A673 (cell line): ENCODE measurements at regions not wholly inside any gene's neighbourhood (a gene's known extent, or its start where the extent isn't known, plus 50 kb on each side); places are given as distances from the start of the nearest gene placed in this dataset.

Source experiments
- EZH2 ChIP-seq: fragments of 200-600 bp; sonication (generic); IDR thresholded peaks from 2 replicates; pipeline ENCODE4 v1.6.1; 2017; ENCODE audit warnings: borderline replicate concordance, low read depth, mild to moderate bottlenecking, mixed read lengths, antibody characterized with exemption, low read length; ENCODE audit not compliant: poor library complexity, severe bottlenecking
- TF ChIP-seq, protein P1 (sequence below): fragments of 300-800, 200-600 bp; sonication (generic); conservative IDR thresholded peaks from 2 replicates; pipeline ENCODE4 v1.5.1; 2017; ENCODE audit warnings: low read depth, mild to moderate bottlenecking, antibody characterized with exemption, low read length, moderate library complexity, mixed read lengths

DNA sequence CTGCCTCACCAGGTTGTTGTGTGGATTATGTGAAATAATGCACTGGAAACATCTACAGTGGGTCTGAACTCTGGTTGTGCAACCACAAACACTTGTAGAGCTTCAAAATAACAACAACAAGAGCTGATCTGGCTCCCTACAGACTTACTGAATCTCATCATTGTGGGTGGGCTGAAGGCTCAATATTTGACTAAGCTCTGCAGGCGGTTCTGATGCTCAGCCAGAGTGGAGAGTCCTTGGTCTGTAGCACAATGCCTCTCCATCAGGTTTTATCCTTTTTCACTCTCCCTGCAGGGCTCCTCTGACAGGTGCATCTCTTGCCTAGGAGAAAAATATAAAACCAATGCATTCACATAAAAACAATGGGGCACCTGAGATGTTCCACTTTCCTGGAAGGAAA lies 456.3 kb upstream of the ONECUT1 start:
- TF ChIP-seq, protein P1, sequence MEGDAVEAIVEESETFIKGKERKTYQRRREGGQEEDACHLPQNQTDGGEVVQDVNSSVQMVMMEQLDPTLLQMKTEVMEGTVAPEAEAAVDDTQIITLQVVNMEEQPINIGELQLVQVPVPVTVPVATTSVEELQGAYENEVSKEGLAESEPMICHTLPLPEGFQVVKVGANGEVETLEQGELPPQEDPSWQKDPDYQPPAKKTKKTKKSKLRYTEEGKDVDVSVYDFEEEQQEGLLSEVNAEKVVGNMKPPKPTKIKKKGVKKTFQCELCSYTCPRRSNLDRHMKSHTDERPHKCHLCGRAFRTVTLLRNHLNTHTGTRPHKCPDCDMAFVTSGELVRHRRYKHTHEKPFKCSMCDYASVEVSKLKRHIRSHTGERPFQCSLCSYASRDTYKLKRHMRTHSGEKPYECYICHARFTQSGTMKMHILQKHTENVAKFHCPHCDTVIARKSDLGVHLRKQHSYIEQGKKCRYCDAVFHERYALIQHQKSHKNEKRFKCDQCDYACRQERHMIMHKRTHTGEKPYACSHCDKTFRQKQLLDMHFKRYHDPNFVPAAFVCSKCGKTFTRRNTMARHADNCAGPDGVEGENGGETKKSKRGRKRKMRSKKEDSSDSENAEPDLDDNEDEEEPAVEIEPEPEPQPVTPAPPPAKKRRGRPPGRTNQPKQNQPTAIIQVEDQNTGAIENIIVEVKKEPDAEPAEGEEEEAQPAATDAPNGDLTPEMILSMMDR, result no peak
- no peak for TF ChIP-seq EZH2
